ENCODE measurements at regions not wholly inside any gene's neighbourhood (a gene's known extent, or its start where the extent isn't known, plus 50 kb on each side); places are given as distances from the start of the nearest gene placed in this dataset.
A peak's percentile ranks its signal among the peaks of the same experiment; 100 is the strongest.
"Not testable (repeated sequence)": the region's sequence is repeated elsewhere in the genome, so short reads cannot be mapped to it uniquely, and the experiment has no call there.

GRCh38 chr3:95319921-95320494 is 1257.1 kb downstream of the NSUN3 start:
- no peak for ATAC-seq (ENCODE audit: poor library complexity)
- intact Hi-C loops (cut with DNase I) = no loop called here

GRCh38 chr3:95327478-95327877 is 1264.6 kb downstream of the NSUN3 start:
- ATAC-seq (ENCODE audit: poor library complexity) (no peak), DNase-seq (no peak)
- intact Hi-C loops (cut with DNase I) = no loop called here

More at GRCh38 chr3:95319921-95320494, 1257.1 kb downstream of the NSUN3 start:
- no peak for DNase-seq

- ATAC-seq (ENCODE audit: poor library complexity) = no peak
- intact Hi-C loops (cut with DNase I) = no loop called here
- DNase-seq = no peak
Measured at GRCh38 chr3:95333826-95334225, 1271.0 kb downstream of the NSUN3 start.

GRCh38 chr3:95334461-95334860 is 1271.6 kb downstream of the NSUN3 start:
- DNase-seq (no peak), ATAC-seq (ENCODE audit: poor library complexity) (no peak)
- intact Hi-C loops (cut with DNase I) = no loop called here

DNA sequence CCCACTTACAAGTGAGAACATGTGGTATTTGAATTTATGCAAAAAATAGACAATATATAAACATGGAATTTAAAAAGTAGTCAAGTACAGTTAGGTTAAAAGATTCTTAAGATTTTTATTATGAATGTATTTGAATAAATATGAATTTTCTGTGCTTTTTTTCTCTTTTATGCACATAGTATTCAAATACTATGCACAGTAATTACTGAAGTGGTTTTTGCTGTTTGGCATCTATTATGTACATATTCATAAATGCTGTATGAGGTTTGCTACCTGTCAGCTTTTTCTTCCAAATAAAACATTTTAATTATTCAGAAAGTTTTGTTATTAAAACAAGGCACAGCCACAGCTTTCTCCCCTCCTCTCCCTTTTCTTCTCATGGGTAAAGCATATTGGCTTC is 1272.7 kb downstream of the NSUN3 start:
- intact Hi-C loops (cut with DNase I) = no loop called here
- ATAC-seq (ENCODE audit: poor library complexity) (no peak), DNase-seq (no peak)

- ATAC-seq (ENCODE audit: poor library complexity) (no peak), DNase-seq (no peak)
- intact Hi-C loops (cut with DNase I) = no loop called here
Measured at GRCh38 chr3:95338446-95338845, 1275.6 kb downstream of the NSUN3 start.

- DNase-seq = no peak
- no peak for ATAC-seq (ENCODE audit: poor library complexity)
- intact Hi-C loops (cut with DNase I) = no loop called here
Measured at GRCh38 chr3:95341314-95341713, 1278.5 kb downstream of the NSUN3 start.

DNA sequence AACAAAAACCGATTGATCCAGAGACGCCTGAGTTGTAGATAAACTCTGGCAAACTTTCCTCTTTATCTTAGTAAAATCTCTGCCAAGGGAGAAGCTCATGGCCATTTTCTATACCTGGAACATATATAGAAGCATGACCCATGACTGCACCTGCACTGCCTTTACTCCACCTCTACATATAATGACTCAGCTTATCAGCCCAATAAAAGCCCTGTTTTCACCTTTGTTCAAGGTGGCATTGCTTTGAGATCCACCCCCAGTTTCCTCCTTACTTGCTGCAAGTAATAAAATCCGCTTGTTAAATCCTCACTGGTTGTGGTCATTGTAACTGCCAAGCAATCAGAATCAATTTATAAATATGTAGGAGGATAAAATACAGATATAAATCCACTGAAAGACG is 1280.4 kb downstream of the NSUN3 start:
- ATAC-seq (ENCODE audit: poor library complexity) = no peak
- DNase-seq = no peak
- intact Hi-C loops (cut with DNase I) = no loop called here

GRCh38 chr3:95343767-95344166 is 1280.9 kb downstream of the NSUN3 start:
- DNase-seq = no peak

DNA sequence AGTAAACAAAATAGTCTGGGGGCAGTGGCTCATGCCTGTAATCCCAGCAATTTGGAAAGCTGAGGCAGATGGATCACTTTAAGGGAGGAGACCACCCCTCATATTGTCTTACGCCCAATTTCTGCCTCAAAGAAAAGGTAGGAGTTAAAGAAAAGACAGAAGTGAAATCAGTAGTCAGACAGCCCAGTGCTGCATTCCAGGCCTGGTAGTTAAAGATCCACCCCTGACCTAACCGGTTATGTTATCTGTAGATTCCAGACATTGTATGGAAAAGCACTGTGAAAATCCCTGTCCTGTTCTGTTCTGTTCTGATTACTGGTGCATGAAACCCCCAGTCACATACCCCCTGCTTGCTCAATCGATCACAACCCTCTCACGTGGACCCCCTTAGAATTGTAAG is 1285.1 kb downstream of the NSUN3 start:
- ATAC-seq (ENCODE audit: poor library complexity); DNase-seq; intact Hi-C loops (cut with DNase I): not testable (repeated sequence)

More at GRCh38 chr3:95343767-95344166, 1280.9 kb downstream of the NSUN3 start:
- no peak for ATAC-seq (ENCODE audit: poor library complexity)
- intact Hi-C loops (cut with DNase I) = no loop called here

DNA sequence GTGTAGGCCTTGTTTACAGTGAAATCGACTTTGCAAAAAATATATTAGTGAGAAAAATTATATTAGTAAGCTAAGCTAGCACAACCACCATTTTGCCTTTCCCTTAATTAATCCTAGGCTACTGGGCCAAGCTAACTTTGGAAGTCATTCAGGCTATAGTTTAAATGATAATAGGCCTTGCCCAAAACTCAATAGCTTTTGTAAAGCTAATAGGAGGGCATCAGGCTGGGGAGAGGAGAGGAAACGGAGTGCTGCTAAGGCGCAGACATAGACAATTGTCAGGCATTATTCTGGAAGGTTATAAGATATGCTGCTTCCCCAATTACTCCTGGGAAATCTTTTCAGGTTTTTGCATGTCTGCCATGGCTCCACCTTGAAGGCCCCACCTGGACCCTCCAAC is 1286.0 kb downstream of the NSUN3 start:
- no peak for DNase-seq
- no peak for ATAC-seq (ENCODE audit: poor library complexity)
- intact Hi-C loops (cut with DNase I) = no loop called here

- intact Hi-C loops (cut with DNase I) = no loop called here
- ATAC-seq (ENCODE audit: poor library complexity) (no peak), DNase-seq (no peak)
Measured at GRCh38 chr3:95350049-95350448, 1287.2 kb downstream of the NSUN3 start.

DNA sequence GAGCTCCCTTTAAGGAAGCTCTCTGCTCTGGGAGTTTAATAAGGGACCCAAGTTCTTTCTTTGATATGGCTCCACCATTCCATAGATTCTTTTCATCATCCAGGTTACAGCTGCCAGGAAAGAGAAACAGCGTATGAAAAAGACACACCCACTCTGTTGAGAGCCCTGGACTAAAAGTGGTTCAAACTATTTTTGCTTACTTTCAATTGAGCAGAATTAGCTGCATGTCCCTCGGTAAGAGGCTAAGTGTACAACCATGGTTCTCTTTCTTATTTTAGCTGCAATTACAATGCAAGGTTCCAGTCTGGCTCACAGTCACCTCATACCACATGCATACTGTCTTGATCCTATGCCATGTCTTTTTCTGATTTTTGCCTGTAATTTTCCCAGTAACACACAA is 1288.3 kb downstream of the NSUN3 start:
- intact Hi-C loops (cut with DNase I) = no loop called here
- no peak for DNase-seq
- ATAC-seq (ENCODE audit: poor library complexity) = peak; percentile 38

GRCh38 chr3:95352471-95352870 is 1289.6 kb downstream of the NSUN3 start:
- ATAC-seq (ENCODE audit: poor library complexity) = no peak
- DNase-seq = no peak
- intact Hi-C loops (cut with DNase I) = no loop called here

DNA sequence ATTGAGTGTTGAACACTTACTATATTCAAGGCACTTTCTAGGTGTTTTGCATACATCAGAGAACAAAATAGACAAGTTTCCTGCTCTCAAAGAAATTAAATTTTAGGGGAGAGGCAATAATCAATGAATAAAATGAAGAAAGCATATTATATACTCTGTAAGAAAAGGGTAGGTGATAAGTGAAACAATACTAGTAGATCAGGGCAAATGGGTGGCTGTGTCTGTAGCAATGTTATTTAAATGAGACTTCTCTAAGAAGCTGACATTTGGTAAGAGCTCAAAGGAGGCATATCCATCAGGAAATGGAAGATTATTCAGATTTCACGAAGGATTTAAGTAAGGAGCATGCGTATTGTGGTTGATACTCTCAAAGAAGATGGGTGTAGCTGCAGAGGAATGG is 1291.6 kb downstream of the NSUN3 start:
- DNase-seq (no peak), ATAC-seq (ENCODE audit: poor library complexity) (no peak)
- intact Hi-C loops (cut with DNase I) = no loop called here

DNA sequence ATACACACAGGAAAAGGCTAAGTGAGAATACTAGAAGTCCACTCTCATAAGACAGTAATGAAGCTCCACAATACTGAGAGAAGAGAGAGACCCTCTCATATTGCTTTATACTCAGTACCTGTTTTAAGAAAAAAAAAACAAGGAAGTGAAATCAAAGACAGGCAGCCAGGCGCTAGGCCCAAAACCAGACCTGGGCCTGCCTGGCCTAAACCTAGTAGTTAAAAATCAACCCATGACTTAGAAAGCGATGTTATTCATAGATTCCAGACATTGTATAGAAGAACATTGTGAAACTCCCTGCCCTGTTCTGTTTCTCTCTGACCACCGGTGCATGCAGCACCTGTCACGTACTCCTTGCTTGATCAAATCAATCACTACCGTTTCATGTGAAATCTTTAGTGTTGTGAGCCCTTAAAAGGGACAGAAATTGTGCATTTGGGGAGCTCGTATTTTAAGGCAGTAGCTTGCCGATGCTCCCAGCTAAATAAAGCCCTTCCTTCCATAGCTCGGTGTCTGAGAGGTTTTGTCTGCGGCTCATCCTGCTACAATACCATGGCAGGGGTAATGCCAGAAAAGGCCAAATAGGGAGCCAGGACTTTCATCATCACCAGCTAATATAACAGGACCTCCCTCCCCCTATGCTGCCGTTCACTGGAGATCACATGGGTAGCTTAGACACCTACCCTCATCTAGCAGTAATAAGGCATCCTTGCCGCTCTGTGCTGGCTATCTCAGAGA is 1294.1 kb downstream of the NSUN3 start:
- intact Hi-C loops (cut with DNase I) = no loop called here
- ATAC-seq (ENCODE audit: poor library complexity) = no peak

GRCh38 chr3:95387242-95388021 is 1324.6 kb downstream of the NSUN3 start:
- no peak for ATAC-seq (ENCODE audit: poor library complexity)
- intact Hi-C loops (cut with DNase I) = no loop called here
- no peak for DNase-seq

More for the DNA sequence above, 1294.1 kb downstream of the NSUN3 start:
- DNase-seq = no peak

DNA sequence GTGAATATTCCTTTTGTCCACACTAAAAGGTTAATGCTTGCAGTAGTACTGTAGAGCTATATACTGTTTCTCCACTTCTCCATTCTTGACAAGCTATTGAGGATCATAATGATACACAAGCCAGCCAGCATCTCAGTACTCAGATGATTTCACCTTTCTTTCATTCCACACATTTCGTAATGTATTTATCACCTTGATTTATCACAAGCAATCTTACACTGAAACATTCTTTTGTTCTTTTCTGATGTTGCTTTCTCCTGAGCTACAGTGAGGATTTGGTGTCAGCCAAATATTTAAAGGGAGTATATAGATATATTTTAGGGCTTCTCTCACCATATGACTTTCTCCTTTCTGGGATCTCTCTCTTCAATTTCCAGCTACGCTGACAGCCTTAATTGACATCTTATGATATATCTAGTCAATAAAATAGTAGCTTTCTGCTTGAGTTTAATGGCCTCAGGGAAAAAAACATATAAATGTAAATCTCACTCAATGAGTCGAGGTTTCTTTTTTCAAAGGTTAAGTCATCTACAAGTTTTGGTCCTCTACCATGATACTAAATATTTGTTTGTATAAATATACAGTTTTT is 1327.0 kb downstream of the NSUN3 start:
- intact Hi-C loops (cut with DNase I) = no loop called here
- ATAC-seq (ENCODE audit: poor library complexity) = no peak
- DNase-seq = no peak

DNA sequence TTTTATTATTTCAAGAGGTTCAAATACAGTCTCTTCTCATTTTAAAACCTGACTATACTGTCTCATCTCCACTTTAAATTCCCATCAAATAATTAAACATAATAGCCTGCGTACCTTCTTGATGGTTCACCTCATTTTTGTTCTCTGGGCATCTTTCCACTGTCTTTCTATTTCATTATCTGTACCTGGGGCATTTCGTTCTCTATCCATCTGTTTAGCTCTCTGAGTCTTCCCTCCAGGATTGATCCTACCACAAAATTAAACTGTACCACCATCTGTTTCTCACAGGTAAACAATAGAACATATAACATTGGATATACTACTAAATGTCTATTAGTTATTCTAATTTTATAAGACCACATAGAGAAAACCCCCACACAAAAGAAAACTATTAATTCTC is 1331.4 kb downstream of the NSUN3 start:
- DNase-seq (no peak), ATAC-seq (ENCODE audit: poor library complexity) (no peak)
- intact Hi-C loops (cut with DNase I) = no loop called here

DNA sequence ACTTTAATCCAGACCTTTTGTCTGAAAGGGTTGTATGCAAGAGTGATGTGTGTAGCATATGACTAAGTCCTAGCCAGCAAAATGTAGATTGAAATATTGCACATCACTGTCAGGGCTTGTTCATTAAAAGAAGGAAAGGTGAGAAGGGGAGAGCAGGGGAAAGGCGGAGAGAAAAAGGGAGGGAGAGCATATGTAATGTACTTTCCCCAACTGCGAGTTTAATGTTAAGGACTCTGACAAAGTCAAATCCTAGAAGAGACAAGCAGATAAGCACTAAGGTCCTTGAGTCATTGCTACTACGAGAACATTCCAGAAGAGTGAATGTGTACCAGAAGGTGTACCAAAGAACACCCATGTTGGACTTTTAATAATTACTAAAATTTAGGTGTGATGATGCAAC is 1336.7 kb downstream of the NSUN3 start:
- ATAC-seq (ENCODE audit: poor library complexity) (no peak), DNase-seq (no peak)
- intact Hi-C loops (cut with DNase I) = no loop called here
